ENCODE measurements at regions not wholly inside any gene's neighbourhood (a gene's known extent, or its start where the extent isn't known, plus 50 kb on each side); places are given as distances from the start of the nearest gene placed in this dataset.

DNA sequence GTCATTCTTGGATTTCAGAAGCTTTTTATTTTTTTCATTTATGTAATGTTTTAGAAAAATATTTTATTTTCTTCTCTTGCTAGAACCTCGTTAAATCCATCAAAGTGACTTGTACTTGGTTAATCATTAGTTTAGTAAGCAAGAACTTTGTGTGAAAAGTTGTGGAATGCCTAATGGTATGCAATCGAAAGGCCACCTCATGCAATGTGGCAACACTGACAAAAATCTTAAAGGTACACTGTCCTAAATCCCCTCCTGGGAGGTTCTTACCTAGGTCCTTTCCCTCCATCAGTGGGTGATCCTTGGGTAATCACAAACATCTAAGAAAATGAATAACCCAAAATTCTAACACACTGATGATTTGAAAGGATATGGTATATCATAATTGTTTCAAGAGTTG lies 304.2 kb downstream of the DNAH5 start:
- TF ChIP-seq, protein P1, sequence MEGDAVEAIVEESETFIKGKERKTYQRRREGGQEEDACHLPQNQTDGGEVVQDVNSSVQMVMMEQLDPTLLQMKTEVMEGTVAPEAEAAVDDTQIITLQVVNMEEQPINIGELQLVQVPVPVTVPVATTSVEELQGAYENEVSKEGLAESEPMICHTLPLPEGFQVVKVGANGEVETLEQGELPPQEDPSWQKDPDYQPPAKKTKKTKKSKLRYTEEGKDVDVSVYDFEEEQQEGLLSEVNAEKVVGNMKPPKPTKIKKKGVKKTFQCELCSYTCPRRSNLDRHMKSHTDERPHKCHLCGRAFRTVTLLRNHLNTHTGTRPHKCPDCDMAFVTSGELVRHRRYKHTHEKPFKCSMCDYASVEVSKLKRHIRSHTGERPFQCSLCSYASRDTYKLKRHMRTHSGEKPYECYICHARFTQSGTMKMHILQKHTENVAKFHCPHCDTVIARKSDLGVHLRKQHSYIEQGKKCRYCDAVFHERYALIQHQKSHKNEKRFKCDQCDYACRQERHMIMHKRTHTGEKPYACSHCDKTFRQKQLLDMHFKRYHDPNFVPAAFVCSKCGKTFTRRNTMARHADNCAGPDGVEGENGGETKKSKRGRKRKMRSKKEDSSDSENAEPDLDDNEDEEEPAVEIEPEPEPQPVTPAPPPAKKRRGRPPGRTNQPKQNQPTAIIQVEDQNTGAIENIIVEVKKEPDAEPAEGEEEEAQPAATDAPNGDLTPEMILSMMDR (IDR thresholded peaks at IDR 0.05), result no peak
- TF ChIP-seq POLR2A (IDR thresholded peaks at IDR 0.05), result no peak
